Transverse colon (tissue), 4 donors: ENCODE measurements at regions not wholly inside any gene's neighbourhood (a gene's known extent, or its start where the extent isn't known, plus 50 kb on each side); places are given as distances from the start of the nearest gene placed in this dataset.

ENCODE experiments used
- CTCF ChIP-seq, 5 experiments: fragments of 200-600 bp in 3 of 5; fragments of 450-650 bp in 2 of 5; sonication (generic) in 3 of 5; IDR thresholded peaks; 1 replicate in 2 of 5; 2 replicates in 3 of 5; pipeline ENCODE4 v1.5.1; 2016 to 2017; ENCODE audit warnings: antibody characterized with exemption in 5 of 5, inconsistent platforms in 3 of 5, mild to moderate bottlenecking in 2 of 5, moderate library complexity in 1 of 5
- POLR2A ChIP-seq: fragments of 450-650 bp; IDR thresholded peaks from one replicate; pipeline ENCODE4 v1.6.1; 2016; ENCODE audit warnings: antibody characterized with exemption, mild to moderate bottlenecking, moderate library complexity
- POLR2AphosphoS5 ChIP-seq, 3 donors: sonication (generic); formaldehyde crosslinking; IDR thresholded peaks; one replicate each; pipeline ENCODE4 v1.6.1; 2016; ENCODE audit warnings: antibody characterized with exemption in 3 of 3

DNA sequence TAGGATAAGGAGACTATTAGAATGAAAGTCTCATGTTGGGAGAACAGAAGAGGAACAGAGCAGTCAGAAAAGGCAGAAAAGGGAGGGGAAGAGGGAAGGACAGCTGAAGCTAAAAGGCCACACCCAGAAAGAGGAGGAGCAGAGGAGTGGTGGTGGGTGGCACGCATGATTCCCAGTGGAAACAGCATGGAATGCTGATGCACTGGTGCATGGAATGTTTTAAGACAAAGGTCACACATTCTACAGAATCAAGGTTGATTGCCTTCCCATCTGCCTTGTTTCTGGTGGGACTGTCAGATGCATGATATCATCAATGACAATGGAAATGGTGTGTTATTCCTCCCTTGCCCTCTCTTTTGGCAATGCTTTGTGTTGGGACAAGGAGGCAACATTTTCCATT, 285.4 kb upstream of the MKI67 start:
- TF ChIP-seq CTCF (IDR thresholded peaks at IDR 0.05) = no peak
- no peak for TF ChIP-seq POLR2A
- TF ChIP-seq POLR2AphosphoS5 (IDR thresholded peaks at IDR 0.05) = no peak
